ENCODE measurements at regions not wholly inside any gene's neighbourhood (a gene's known extent, or its start where the extent isn't known, plus 50 kb on each side); places are given as distances from the start of the nearest gene placed in this dataset.
A peak's percentile ranks its signal among the peaks of the same experiment; 100 is the strongest.

DNA sequence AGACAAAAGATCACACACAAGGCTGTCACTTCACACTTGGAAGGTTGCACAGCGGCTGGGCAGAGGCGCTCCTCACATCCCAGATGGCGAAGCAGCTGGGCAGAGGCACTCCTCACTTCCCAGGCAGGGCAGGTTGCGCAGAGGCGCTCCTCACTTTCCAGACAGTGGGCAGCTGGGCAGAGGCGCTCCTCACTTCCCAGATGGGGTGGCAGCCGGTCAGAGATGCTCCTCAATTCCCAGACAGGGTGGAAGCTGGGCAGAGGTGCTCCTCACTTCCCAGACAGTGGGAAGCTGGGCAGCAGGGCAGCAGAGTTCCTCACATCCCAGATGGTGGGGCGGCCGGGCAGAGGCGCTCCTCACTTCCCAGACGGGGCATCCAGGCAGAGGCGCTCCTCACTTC lies 199.2 kb downstream of the RTL9 start:
- Histone ChIP-seq H2AFZ (ENCODE audit: low read length) (no peak overlapping the region), H3K27me3 (ENCODE audit: control insufficient read depth, insufficient read depth, low read length) (no peaks in the 10 kb centered on the region), H3K4me2 (ENCODE audit: extremely low read depth, insufficient read depth, low read length) (no peak overlapping the region), H3K4me3 (replicated peaks in 1 of 4; ENCODE audit: control extremely low read depth in 1 of 4, insufficient read depth in 1 of 4, low read depth in 3 of 4, low read length in 4 of 4) (no peak overlapping the region), H3K9ac (ENCODE audit: insufficient read depth, low read length) (no peak overlapping the region), H3K4me1 (ENCODE audit: control insufficient read depth, extremely low read depth, insufficient read depth, low read length) (no peaks in the 10 kb centered on the region), H3K36me3 (ENCODE audit: control insufficient read depth, insufficient read depth, low read length) (no peaks in the 10 kb centered on the region), H3K27ac (ENCODE audit: insufficient read depth, low read length) (no peak overlapping the region), H3K9me3 (ENCODE audit: control insufficient read depth, insufficient read depth, low read depth, low read length) (no peaks in the 10 kb centered on the region), H4K20me1 (ENCODE audit: control insufficient read depth, extremely low read depth, insufficient read depth, low read length) (no peaks in the 10 kb centered on the region), H3K79me2 (ENCODE audit: control insufficient read depth, insufficient read depth, low read length) (no peaks in the 10 kb centered on the region)
- no peak for TF ChIP-seq EZH2 (IDR thresholded peaks at IDR 0.05; ENCODE audit: low read length, missing control alignments)
- TF ChIP-seq, protein P1, sequence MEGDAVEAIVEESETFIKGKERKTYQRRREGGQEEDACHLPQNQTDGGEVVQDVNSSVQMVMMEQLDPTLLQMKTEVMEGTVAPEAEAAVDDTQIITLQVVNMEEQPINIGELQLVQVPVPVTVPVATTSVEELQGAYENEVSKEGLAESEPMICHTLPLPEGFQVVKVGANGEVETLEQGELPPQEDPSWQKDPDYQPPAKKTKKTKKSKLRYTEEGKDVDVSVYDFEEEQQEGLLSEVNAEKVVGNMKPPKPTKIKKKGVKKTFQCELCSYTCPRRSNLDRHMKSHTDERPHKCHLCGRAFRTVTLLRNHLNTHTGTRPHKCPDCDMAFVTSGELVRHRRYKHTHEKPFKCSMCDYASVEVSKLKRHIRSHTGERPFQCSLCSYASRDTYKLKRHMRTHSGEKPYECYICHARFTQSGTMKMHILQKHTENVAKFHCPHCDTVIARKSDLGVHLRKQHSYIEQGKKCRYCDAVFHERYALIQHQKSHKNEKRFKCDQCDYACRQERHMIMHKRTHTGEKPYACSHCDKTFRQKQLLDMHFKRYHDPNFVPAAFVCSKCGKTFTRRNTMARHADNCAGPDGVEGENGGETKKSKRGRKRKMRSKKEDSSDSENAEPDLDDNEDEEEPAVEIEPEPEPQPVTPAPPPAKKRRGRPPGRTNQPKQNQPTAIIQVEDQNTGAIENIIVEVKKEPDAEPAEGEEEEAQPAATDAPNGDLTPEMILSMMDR (conservative IDR thresholded peaks at IDR 0.05 in 1 of 2, IDR thresholded peaks at IDR 0.05 in 1 of 2; ENCODE audit: low read depth in 1 of 2, low read length in 2 of 2): no peak
- DNase-seq (ENCODE audit: low read depth in 2 of 2): no peak

DNA sequence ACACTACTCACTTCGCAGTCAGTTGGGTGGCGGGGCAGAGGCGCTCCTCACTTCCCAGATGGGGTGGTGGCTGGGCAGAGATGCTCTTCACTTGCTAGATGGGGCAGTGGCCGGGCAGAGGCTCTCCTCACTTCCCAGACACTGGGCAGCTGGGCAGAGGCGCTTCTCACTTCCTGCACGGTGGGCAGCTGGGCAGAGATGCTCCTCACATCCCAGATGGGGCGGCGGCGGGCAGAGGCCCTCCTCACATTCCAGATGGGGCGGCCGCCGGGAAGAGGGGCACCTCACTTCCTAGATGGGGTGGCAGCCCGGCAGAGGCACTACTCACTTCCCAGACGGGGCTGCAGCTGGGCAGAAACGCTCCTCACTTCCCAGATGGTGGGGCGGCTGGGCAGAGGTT lies 199.8 kb downstream of the RTL9 start:
- H3K79me2 ChIP-seq (ENCODE audit: control insufficient read depth, insufficient read depth, low read length): no peaks in the 10 kb centered on the region
- H3K4me3 ChIP-seq (replicated peaks in 1 of 4; ENCODE audit: control extremely low read depth in 1 of 4, insufficient read depth in 1 of 4, low read depth in 3 of 4, low read length in 4 of 4): no peak overlapping the region
- H3K27me3 ChIP-seq (ENCODE audit: control insufficient read depth, insufficient read depth, low read length): no peaks in the 10 kb centered on the region
- no peaks in the 10 kb centered on the region for H3K36me3 ChIP-seq (ENCODE audit: control insufficient read depth, insufficient read depth, low read length)
- H3K9ac ChIP-seq (ENCODE audit: insufficient read depth, low read length): no peak overlapping the region
- no peak for DNase-seq (ENCODE audit: low read depth in 2 of 2)
- TF ChIP-seq, protein P1 (conservative IDR thresholded peaks at IDR 0.05 in 1 of 2, IDR thresholded peaks at IDR 0.05 in 1 of 2; ENCODE audit: low read depth in 1 of 2, low read length in 2 of 2): no peak
- no peak for TF ChIP-seq EZH2 (IDR thresholded peaks at IDR 0.05; ENCODE audit: low read length, missing control alignments)
- no peak overlapping the region for H3K27ac ChIP-seq (ENCODE audit: insufficient read depth, low read length)
- no peak overlapping the region for H3K4me2 ChIP-seq (ENCODE audit: extremely low read depth, insufficient read depth, low read length)
- no peaks in the 10 kb centered on the region for H3K4me1 ChIP-seq (ENCODE audit: control insufficient read depth, extremely low read depth, insufficient read depth, low read length)
- no peak overlapping the region for H2AFZ ChIP-seq (ENCODE audit: low read length)
- no peaks in the 10 kb centered on the region for H3K9me3 ChIP-seq (ENCODE audit: control insufficient read depth, insufficient read depth, low read depth, low read length)
- H4K20me1 ChIP-seq (ENCODE audit: control insufficient read depth, extremely low read depth, insufficient read depth, low read length): no peaks in the 10 kb centered on the region

DNA sequence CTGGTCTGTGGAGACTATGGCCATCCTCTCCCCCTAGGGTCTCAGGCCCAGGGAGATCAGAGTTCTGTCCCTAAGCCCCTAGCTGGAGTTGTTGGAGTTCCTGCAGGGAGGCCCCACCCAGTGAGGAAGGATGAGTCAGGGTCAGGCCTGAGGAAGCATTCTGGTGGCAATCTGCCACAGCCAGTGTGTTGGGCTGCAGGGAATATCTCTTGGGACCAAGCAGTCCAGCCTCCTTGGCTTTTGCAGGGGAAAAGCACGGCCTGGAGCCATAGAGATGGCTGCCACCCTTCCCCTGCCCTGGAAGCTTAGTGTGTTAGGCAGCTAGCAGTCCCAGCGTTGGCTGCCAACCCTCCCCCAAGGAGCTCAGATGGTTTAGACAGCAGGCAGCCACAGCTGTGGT lies 202.4 kb downstream of the RTL9 start:
- no peaks in the 10 kb centered on the region for H4K20me1 ChIP-seq (ENCODE audit: control insufficient read depth, extremely low read depth, insufficient read depth, low read length)
- no peaks in the 10 kb centered on the region for H3K4me1 ChIP-seq (ENCODE audit: control insufficient read depth, extremely low read depth, insufficient read depth, low read length)
- H3K27me3 ChIP-seq (ENCODE audit: control insufficient read depth, insufficient read depth, low read length): no peaks in the 10 kb centered on the region
- no peak overlapping the region for H3K4me3 ChIP-seq (replicated peaks in 1 of 4; ENCODE audit: control extremely low read depth in 1 of 4, insufficient read depth in 1 of 4, low read depth in 3 of 4, low read length in 4 of 4)
- no peak overlapping the region for H2AFZ ChIP-seq (ENCODE audit: low read length)
- no peaks in the 10 kb centered on the region for H3K36me3 ChIP-seq (ENCODE audit: control insufficient read depth, insufficient read depth, low read length)
- peak in 1 of 2 donors; percentile 36 for DNase-seq (ENCODE audit: low read depth in 2 of 2)
- H3K9me3 ChIP-seq (ENCODE audit: control insufficient read depth, insufficient read depth, low read depth, low read length): no peaks in the 10 kb centered on the region
- H3K79me2 ChIP-seq (ENCODE audit: control insufficient read depth, insufficient read depth, low read length): no peaks in the 10 kb centered on the region
- no peak overlapping the region for H3K9ac ChIP-seq (ENCODE audit: insufficient read depth, low read length)
- H3K27ac ChIP-seq (ENCODE audit: insufficient read depth, low read length): no peak overlapping the region
- no peak for TF ChIP-seq EZH2 (IDR thresholded peaks at IDR 0.05; ENCODE audit: low read length, missing control alignments)
- TF ChIP-seq, protein P1 (conservative IDR thresholded peaks at IDR 0.05 in 1 of 2, IDR thresholded peaks at IDR 0.05 in 1 of 2; ENCODE audit: low read depth in 1 of 2, low read length in 2 of 2): no peak
- H3K4me2 ChIP-seq (ENCODE audit: extremely low read depth, insufficient read depth, low read length): no peak overlapping the region

Measured in fibroblast of lung (primary cell).